ENCODE measurements at regions not wholly inside any gene's neighbourhood (a gene's known extent, or its start where the extent isn't known, plus 50 kb on each side); places are given as distances from the start of the nearest gene placed in this dataset.

- DNase-seq (ENCODE audit: low read depth) = no peak
- no peak overlapping the region for H3K4me3 ChIP-seq (ENCODE audit: low read depth, low read length)
- no peak for TF ChIP-seq CTCF (conservative IDR thresholded peaks at IDR 0.05; ENCODE audit: low read depth, low read length)
These were observed 102.0 kb upstream of the NFIB start for GRCh38 chr9:14415947-14416346.

- H3K4me3 ChIP-seq (ENCODE audit: low read depth, low read length) = no peak overlapping the region
- DNase-seq (ENCODE audit: low read depth) = no peak
- no peak for TF ChIP-seq CTCF (conservative IDR thresholded peaks at IDR 0.05; ENCODE audit: low read depth, low read length)
These were observed 99.9 kb upstream of the NFIB start for GRCh38 chr9:14413812-14414211.

GRCh38 chr9:14412775-14413174 is 98.8 kb upstream of the NFIB start:
- no peak for TF ChIP-seq CTCF (conservative IDR thresholded peaks at IDR 0.05; ENCODE audit: low read depth, low read length)
- no peak for DNase-seq (ENCODE audit: low read depth)
- H3K4me3 ChIP-seq (ENCODE audit: low read depth, low read length) = no peak overlapping the region

GRCh38 chr9:14406463-14406862 is 92.5 kb upstream of the NFIB start:
- DNase-seq (ENCODE audit: low read depth) = no peak
- no peak overlapping the region for H3K4me3 ChIP-seq (ENCODE audit: low read depth, low read length)
- TF ChIP-seq CTCF (conservative IDR thresholded peaks at IDR 0.05; ENCODE audit: low read depth, low read length) = no peak

- TF ChIP-seq CTCF (conservative IDR thresholded peaks at IDR 0.05; ENCODE audit: low read depth, low read length) = no peak
- H3K4me3 ChIP-seq (ENCODE audit: low read depth, low read length) = no peak overlapping the region
- no peak for DNase-seq (ENCODE audit: low read depth)
These were observed 91.3 kb upstream of the NFIB start for GRCh38 chr9:14405176-14405706.

- no peak for DNase-seq (ENCODE audit: low read depth)
- H3K4me3 ChIP-seq (ENCODE audit: low read depth, low read length) = no peak overlapping the region
- no peak for TF ChIP-seq CTCF (conservative IDR thresholded peaks at IDR 0.05; ENCODE audit: low read depth, low read length)
These were observed 89.1 kb upstream of the NFIB start for GRCh38 chr9:14403081-14403480.

- DNase-seq (ENCODE audit: low read depth) = no peak
- no peak for TF ChIP-seq CTCF (conservative IDR thresholded peaks at IDR 0.05; ENCODE audit: low read depth, low read length)
- H3K4me3 ChIP-seq (ENCODE audit: low read depth, low read length) = no peak overlapping the region
These were observed 88.6 kb upstream of the NFIB start for GRCh38 chr9:14402583-14402982.

Data from epithelial cell of proximal tubule (primary cell).